ENCODE measurements at regions not wholly inside any gene's neighbourhood (a gene's known extent, or its start where the extent isn't known, plus 50 kb on each side); places are given as distances from the start of the nearest gene placed in this dataset.

GRCh38 chr7:130814778-130815335, 80.8 kb upstream of the KLF14 start:
- no peak for TF ChIP-seq CTCF (IDR thresholded peaks at IDR 0.05)
- ATAC-seq (ENCODE audit: low FRiP score) = no peak
- DNase-seq (ENCODE audit: low spot score) = no peak

- no peak for DNase-seq (ENCODE audit: low spot score)
- TF ChIP-seq CTCF (IDR thresholded peaks at IDR 0.05) = no peak
- ATAC-seq (ENCODE audit: low FRiP score) = no peak
Measured at GRCh38 chr7:130818056-130818455, 84.0 kb upstream of the KLF14 start.

GRCh38 chr7:130821864-130822263, 87.9 kb upstream of the KLF14 start:
- TF ChIP-seq CTCF (IDR thresholded peaks at IDR 0.05) = no peak
- DNase-seq (ENCODE audit: low spot score) (no peak), ATAC-seq (ENCODE audit: low FRiP score) (no peak)

GRCh38 chr7:130822642-130823041, 88.6 kb upstream of the KLF14 start:
- DNase-seq (ENCODE audit: low spot score) (no peak), ATAC-seq (ENCODE audit: low FRiP score) (no peak)
- TF ChIP-seq CTCF (IDR thresholded peaks at IDR 0.05) = no peak

GRCh38 chr7:130823060-130823459, 89.1 kb upstream of the KLF14 start:
- no peak for TF ChIP-seq CTCF (IDR thresholded peaks at IDR 0.05)
- ATAC-seq (ENCODE audit: low FRiP score) = no peak
- no peak for DNase-seq (ENCODE audit: low spot score)

- ATAC-seq (ENCODE audit: low FRiP score) = no peak
- DNase-seq (ENCODE audit: low spot score) = no peak
- TF ChIP-seq CTCF (IDR thresholded peaks at IDR 0.05) = no peak
Measured at GRCh38 chr7:130825819-130826218, 91.8 kb upstream of the KLF14 start.

GRCh38 chr7:130829415-130829814, 95.4 kb upstream of the KLF14 start:
- ATAC-seq (ENCODE audit: low FRiP score) = no peak
- TF ChIP-seq CTCF (IDR thresholded peaks at IDR 0.05) = no peak
- no peak for DNase-seq (ENCODE audit: low spot score)

Measured in omental fat pad (tissue), 3 donors.